ENCODE measurements at regions not wholly inside any gene's neighbourhood (a gene's known extent, or its start where the extent isn't known, plus 50 kb on each side); places are given as distances from the start of the nearest gene placed in this dataset.

DNA sequence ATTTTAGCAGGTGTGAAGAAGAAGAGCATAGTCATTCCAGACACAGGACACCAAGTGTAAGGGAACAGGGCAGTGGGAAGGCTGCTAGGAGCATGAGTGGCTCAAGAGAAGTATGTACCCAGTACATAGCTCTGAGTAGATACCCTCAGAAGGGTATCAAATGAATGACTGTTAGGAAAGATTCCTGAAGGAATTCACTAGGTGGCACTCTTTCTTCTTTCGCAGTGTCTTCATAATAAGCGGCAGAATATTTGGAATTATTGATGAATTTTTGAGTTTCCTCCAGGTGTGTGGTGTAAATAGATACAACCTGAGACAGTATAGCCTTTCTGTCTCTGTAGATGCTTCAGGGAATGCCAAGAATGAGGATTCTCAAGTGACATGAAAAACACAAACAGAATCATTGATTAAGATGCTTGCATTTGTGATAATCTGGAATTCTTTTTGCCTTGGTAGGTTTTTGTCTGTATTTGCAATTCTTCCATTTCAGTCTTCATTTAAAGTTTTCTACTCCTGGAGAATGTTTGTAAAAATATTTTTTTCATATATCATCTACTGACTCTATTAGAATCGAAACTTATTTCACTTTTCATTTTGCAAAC lies 264.3 kb upstream of the RIMS1 start:
- TF ChIP-seq, protein P1, sequence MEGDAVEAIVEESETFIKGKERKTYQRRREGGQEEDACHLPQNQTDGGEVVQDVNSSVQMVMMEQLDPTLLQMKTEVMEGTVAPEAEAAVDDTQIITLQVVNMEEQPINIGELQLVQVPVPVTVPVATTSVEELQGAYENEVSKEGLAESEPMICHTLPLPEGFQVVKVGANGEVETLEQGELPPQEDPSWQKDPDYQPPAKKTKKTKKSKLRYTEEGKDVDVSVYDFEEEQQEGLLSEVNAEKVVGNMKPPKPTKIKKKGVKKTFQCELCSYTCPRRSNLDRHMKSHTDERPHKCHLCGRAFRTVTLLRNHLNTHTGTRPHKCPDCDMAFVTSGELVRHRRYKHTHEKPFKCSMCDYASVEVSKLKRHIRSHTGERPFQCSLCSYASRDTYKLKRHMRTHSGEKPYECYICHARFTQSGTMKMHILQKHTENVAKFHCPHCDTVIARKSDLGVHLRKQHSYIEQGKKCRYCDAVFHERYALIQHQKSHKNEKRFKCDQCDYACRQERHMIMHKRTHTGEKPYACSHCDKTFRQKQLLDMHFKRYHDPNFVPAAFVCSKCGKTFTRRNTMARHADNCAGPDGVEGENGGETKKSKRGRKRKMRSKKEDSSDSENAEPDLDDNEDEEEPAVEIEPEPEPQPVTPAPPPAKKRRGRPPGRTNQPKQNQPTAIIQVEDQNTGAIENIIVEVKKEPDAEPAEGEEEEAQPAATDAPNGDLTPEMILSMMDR (IDR thresholded peaks at IDR 0.05): peak; percentile 57

DNA sequence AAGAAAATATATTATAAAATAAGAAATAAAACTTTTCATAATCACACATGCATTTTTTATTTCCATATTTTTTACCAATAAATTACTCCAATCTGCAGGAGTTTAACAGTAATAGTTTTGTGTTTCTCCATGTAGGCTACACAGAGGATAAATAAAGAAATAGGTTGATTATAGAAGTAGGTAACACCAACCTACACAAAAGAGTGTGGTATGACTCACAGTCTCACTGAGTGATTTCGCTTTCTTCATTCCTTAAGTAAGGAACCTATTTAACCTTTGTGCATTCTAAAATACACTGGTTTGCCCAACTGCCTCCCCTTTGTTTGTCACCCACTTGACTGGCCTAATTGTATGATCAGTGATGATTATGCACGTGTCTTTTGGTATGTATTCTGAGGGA lies 244.2 kb upstream of the RIMS1 start:
- TF ChIP-seq, protein P1 (IDR thresholded peaks at IDR 0.05): no peak

- TF ChIP-seq, protein P1 (IDR thresholded peaks at IDR 0.05): no peak
Observed at GRCh38 chr6:71642793-71643192, 243.6 kb upstream of the RIMS1 start.

GRCh38 chr6:71645299-71645698 lies 241.1 kb upstream of the RIMS1 start:
- TF ChIP-seq, protein P1 (IDR thresholded peaks at IDR 0.05): no peak

DNA sequence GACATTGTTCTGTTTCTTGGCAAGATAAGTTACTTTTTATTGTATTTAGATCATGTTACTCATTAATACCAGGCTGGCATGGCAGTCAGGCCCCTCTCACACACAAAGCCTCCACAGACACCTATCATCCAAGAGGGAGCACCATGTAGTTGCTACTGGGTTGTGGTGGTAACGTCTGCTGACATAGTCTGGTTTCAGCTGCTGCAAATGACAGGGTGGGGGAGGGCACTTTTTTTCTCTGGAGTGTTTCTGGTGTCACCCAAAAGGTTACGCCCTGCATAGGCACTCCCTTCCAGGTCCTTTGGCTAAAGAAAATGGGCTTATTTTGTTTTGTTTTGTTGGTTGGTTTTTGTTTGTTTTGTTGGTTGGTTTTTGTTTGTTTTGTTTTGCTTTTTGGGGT lies 236.4 kb upstream of the RIMS1 start:
- TF ChIP-seq, protein P1 (IDR thresholded peaks at IDR 0.05): no peak

- TF ChIP-seq, protein P1 (IDR thresholded peaks at IDR 0.05): no peak
Observed at GRCh38 chr6:71651636-71652035, 234.7 kb upstream of the RIMS1 start.

DNA sequence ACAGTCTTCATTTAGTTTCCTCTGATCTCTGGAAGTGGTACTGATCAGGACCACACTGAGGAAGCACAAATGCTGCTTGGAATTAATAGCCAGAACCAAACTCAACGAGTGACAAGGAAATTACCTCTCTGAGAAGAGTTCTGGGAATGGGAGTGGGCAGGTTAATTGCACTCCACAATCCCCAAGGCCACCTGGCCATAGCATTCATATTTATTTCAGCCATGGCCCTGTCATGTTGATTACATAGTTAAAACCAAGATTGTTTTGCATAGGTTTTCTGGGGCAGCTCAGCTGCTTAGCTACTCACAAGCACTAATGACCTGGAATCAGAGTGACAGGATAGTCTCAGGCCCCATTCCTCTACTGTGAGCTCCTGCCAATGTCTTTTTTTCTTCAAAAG lies 230.2 kb upstream of the RIMS1 start:
- TF ChIP-seq, protein P1 (IDR thresholded peaks at IDR 0.05): no peak

- TF ChIP-seq, protein P1 (IDR thresholded peaks at IDR 0.05): no peak
Observed at GRCh38 chr6:71665931-71666330, 220.4 kb upstream of the RIMS1 start.
